Choroid plexus epithelial cell (primary cell): ENCODE measurements at regions not wholly inside any gene's neighbourhood (a gene's known extent, or its start where the extent isn't known, plus 50 kb on each side); places are given as distances from the start of the nearest gene placed in this dataset.
A peak's percentile ranks its signal among the peaks of the same experiment; 100 is the strongest.

ENCODE experiments used
- DNase-seq: peaks from one replicate; pipeline ENCODE4 v3.0.0-alpha.2; 2010; ENCODE audit warnings: low read depth
- H3K4me3 ChIP-seq: 2 replicates; pipeline ENCODE4 v1.5.1; 2011; ENCODE audit warnings: low read depth, mild to moderate bottlenecking, control low read depth, low read length, moderate library complexity
- TF ChIP-seq, protein P1 (sequence below): conservative IDR thresholded peaks from 2 replicates; pipeline ENCODE4 v1.5.1; 2011; ENCODE audit warnings: low read depth, mild to moderate bottlenecking, control low read depth, inconsistent platforms, low read length, moderate library complexity

DNA sequence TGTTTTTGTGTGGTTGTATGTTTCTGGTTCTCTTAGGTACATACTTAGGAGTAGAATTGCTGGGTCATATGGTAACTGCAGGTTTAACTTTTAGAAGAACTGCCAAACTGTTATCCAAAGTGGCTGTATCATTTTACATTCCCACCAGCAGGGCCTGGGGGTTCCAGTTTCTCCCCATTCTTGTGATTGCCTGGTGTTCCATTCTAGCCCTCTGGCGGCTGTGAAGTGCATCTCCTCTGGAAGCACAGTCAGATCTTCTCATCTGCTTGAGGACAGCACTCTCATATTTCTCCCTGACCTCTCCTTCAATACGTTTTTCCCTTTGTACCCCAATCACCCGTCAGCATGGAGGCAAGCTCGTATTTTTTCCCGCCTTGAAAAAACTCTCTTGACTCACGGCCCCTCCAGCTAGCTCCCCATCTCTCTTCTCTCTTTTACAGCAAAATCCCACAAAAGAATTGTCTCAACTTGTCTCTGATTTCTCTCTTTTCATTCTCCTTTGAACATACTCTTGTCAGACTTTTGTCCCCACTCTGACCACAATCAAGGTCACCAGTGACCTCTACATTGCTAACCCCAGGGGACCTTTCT lies 56.8 kb upstream of the THY1 start:
- no peak overlapping the region for H3K4me3 ChIP-seq
- TF ChIP-seq, protein P1, sequence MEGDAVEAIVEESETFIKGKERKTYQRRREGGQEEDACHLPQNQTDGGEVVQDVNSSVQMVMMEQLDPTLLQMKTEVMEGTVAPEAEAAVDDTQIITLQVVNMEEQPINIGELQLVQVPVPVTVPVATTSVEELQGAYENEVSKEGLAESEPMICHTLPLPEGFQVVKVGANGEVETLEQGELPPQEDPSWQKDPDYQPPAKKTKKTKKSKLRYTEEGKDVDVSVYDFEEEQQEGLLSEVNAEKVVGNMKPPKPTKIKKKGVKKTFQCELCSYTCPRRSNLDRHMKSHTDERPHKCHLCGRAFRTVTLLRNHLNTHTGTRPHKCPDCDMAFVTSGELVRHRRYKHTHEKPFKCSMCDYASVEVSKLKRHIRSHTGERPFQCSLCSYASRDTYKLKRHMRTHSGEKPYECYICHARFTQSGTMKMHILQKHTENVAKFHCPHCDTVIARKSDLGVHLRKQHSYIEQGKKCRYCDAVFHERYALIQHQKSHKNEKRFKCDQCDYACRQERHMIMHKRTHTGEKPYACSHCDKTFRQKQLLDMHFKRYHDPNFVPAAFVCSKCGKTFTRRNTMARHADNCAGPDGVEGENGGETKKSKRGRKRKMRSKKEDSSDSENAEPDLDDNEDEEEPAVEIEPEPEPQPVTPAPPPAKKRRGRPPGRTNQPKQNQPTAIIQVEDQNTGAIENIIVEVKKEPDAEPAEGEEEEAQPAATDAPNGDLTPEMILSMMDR: peak; percentile 88
- DNase-seq: peak; percentile 70

DNA sequence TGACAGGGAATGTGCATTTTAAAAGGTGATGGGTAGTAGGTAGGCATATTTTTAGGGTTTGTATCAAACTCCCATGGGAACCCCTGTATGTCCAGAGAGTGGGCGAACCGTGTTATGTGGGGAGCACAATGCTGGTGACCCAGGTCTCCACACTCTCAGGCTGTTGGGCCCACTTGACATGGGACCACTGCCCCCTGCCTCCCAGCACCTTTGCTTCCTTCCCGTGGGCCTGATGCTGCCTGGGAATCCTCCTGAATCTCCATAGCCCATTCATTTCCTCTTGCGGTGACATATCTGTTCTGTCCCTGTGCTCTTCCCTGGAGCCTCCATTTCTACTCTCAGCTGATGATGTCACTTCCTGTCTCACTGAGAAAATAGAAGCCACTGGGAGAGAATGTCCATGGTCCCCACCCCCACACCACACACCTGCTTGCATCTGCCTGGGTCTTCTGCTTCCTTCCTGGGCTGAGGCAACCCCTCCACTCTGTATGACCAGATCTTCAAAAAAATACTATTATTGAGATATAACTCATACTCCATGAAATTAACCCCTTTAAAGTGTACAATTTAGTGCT lies 55.8 kb upstream of the THY1 start:
- DNase-seq: no peak
- TF ChIP-seq, protein P1: no peak
- no peak overlapping the region for H3K4me3 ChIP-seq

DNA sequence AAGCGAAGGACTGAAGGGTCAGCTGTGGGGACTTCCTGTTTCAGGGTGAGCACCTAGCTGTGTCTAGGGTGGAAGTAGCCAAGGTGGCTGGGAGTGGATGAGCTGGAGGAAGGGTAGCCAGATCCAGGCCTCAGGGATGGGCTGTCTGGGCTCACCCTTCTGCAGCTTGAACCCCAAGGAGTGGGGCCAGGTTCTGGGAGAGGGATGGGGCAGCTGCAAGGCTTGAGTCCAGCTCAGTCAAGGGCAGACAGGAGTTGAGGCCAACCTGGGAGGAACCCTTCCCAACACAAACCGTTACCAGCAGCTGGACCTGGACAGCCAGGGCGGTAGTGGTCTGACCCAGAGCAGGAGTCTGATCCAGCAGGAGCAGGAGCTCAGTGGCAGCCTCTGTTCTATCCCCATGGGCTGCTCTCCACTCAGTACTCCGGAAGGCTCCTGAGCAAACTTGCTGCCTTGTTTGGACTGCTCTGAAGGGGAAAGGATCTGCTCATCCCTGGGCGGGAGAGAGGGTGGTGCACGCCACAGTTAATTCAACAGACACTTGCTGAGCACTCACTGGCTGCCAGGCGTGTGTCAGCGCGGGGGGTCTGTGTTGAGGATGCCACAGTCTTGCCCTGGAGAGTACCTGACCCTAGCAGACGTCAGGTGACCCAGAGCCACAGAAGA lies 53.8 kb upstream of the THY1 start:
- TF ChIP-seq, protein P1: no peak
- DNase-seq: no peak
- H3K4me3 ChIP-seq: no peak overlapping the region

DNA sequence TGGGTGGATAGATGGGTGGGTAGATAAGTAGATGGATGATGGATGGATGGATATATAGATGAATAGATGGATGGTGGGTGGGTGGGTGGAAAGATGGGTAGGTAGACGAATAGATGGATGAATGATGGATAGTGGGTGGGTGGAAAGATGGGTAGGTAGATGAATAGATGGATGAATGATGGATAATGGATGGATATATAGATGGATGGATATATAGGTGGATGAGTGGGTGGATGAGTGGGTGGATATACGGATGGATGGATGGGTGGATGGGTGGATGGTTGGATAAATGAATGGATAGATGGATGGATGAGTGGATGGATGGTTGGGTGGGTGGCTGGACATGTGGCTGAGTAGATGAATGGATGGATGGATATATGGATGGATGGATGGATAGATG lies 53.1 kb upstream of the THY1 start:
- no peak for DNase-seq
- TF ChIP-seq, protein P1: no peak
- H3K4me3 ChIP-seq: no peak overlapping the region

DNA sequence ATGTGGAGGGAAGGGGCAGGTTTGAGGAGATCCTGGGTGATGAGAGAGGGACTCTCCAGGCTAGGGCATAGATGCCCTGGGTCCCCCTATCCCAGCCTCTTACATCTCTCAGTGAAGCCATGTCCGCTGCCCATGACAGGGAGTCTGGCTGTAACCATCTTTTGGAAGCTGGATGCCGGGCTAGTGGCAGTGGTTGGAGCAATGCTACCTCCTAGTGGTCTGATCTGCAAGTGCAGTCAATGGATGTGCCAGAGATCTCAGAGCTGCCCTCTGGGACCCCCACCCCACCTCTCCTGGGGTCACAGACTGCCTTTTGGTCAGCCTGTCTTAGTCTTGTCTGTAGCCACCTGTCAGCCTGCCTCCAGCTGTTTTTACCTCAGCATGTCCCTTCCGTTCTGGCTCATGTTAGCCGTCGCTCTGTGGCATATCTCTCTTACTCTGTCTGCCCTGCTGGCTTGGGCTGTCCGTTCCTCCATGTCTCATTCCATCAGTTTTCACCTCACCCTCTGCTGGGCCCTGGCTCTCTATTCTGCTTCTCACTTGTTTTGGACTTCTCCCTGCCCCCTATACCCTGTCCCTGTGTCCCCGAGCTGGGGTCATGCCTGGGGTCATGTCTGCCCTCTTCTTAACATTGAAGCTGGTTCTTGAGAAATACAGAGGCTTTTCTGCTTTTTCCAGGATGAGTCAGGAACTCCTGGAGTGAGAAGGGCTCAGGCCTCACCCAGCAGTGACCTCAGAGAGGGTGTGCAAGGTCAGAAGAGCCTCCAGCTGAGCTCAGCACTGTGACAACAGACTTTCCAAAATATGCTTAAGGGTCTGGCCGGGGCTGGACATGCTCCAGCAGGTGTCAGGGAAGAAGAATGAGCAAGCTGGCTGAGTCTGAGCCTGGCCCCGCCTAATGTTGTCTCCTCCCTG lies 52.0 kb upstream of the THY1 start:
- TF ChIP-seq, protein P1: peak; percentile 96
- H3K4me3 ChIP-seq: no peak overlapping the region
- peak; percentile 77 for DNase-seq

DNA sequence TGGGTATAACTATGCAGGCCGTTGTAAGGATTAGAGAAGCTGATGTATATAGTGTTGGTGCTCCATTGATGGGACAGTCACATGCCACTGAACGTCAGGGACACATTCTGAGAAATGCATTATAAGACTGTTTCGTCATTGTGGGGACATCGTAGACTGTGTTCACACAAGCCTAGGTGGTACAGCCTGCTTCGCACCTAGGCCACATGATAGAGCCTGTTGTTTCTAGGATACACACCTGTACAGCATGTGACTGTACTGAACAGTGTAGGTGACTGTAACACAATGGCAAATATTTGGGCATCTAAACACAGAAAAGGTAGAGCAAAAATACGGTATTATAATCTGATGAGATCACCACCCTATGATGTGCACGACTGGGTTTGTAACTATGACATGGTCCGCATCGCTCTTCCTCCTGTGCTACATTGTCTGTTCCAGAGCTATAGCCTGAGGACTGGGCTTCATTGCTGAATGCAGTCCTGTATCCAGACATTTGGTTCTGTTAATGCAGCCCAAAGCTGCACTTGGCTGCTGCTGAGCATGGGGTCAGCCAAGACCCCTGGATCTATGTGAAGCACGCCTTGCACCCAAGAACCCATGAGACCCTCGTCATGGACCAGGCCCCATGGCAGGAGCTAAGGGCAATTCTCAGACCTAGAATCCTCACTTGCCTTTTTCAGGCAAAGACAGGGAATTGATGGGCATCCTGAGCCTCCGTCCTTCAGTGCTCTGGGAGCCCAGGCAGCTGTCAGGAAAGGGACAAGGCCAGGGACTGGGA lies 51.1 kb upstream of the THY1 start:
- H3K4me3 ChIP-seq: no peak overlapping the region
- TF ChIP-seq, protein P1: no peak
- no peak for DNase-seq
